Fibroblast of mammary gland (primary cell): ENCODE measurements at regions not wholly inside any gene's neighbourhood (a gene's known extent, or its start where the extent isn't known, plus 50 kb on each side); places are given as distances from the start of the nearest gene placed in this dataset.

ENCODE experiments used
- DNase-seq: peaks from one replicate; pipeline ENCODE4 v3.0.0-alpha.2; 2010; ENCODE audit warnings: low read depth
- H3K4me3 ChIP-seq: 2 replicates; pipeline ENCODE4 v1.5.1; 2011; ENCODE audit warnings: low read depth, mild to moderate bottlenecking, low read length, moderate library complexity; ENCODE audit not compliant: control insufficient read depth
- CTCF ChIP-seq: conservative IDR thresholded peaks from 2 replicates; pipeline ENCODE4 v1.5.1; 2011; ENCODE audit warnings: low read depth, low read length, inconsistent platforms; ENCODE audit not compliant: control insufficient read depth, insufficient read depth

- no peak for DNase-seq
- no peak for TF ChIP-seq CTCF
- H3K4me3 ChIP-seq: no peak overlapping the region
Observed at GRCh38 chr20:48054051-48054450, 268.8 kb upstream of the SULF2 start.

GRCh38 chr20:48052475-48052835 is 267.2 kb upstream of the SULF2 start:
- no peak for DNase-seq
- no peak for TF ChIP-seq CTCF
- no peak overlapping the region for H3K4me3 ChIP-seq

- peak; percentile 84 for DNase-seq
- no peak overlapping the region for H3K4me3 ChIP-seq
- no peak for TF ChIP-seq CTCF
Observed at GRCh38 chr20:48051794-48052474, 266.7 kb upstream of the SULF2 start.

- H3K4me3 ChIP-seq: no peak overlapping the region
- TF ChIP-seq CTCF: no peak
- no peak for DNase-seq
Observed at GRCh38 chr20:48049641-48050040, 264.4 kb upstream of the SULF2 start.

- H3K4me3 ChIP-seq: no peak overlapping the region
- no peak for TF ChIP-seq CTCF
- DNase-seq: no peak
Observed at GRCh38 chr20:48049171-48049570, 263.9 kb upstream of the SULF2 start.

- TF ChIP-seq CTCF: no peak
- no peak overlapping the region for H3K4me3 ChIP-seq
- DNase-seq: peak; percentile 51
Observed at GRCh38 chr20:48047447-48047846, 262.2 kb upstream of the SULF2 start.

- no peak overlapping the region for H3K4me3 ChIP-seq
- no peak for DNase-seq
- no peak for TF ChIP-seq CTCF
Observed at GRCh38 chr20:48042628-48043027, 257.3 kb upstream of the SULF2 start.
